A673 (cell line): ENCODE measurements at regions not wholly inside any gene's neighbourhood (a gene's known extent, or its start where the extent isn't known, plus 50 kb on each side); places are given as distances from the start of the nearest gene placed in this dataset.

Source experiments
- BruUV-seq: library from RNA; stranded (reverse); fragments of 400-500 nt; replicated peaks from 2 replicates; lab custom pipeline; 2021; lab: Mats Ljungman, UMichigan
- CTCF ChIA-PET: fragments of 300-600 bp; sonication (Branson Sonifier 250); formaldehyde crosslinking; loops from one replicate; lab custom pipeline; 2022; ENCODE audit warnings: antibody characterized with exemption; lab: Charles Lee
- POLR2A ChIA-PET: fragments of 300-600 bp; sonication (Branson Sonifier 250); formaldehyde crosslinking; loops from one replicate; lab custom pipeline; 2022; ENCODE audit warnings: antibody characterized with exemption; ENCODE audit not compliant: low non-redundant PET; lab: Charles Lee
- DNase-seq: peaks from one replicate; pipeline ENCODE4 v3.0.0-alpha.2; 2015; ENCODE audit warnings: low spot score
- H3K27ac ChIP-seq: fragments of 200-600 bp; sonication (generic); 2 replicates; pipeline ENCODE4 v1.5.1; 2016; ENCODE audit warnings: mixed run types, low read depth, mild to moderate bottlenecking, mixed read lengths, antibody characterized with exemption, low read length; ENCODE audit not compliant: poor library complexity, severe bottlenecking
- H3K27me3 ChIP-seq: fragments of 200-600 bp; sonication (generic); replicated peaks from 2 replicates; pipeline ENCODE4 v1.6.1; 2017; ENCODE audit warnings: mixed run types, low read depth, mild to moderate bottlenecking, mixed read lengths, antibody characterized with exemption, low read length; ENCODE audit not compliant: insufficient read depth, poor library complexity
- H3K36me3 ChIP-seq: fragments of 200-600 bp; sonication (generic); 2 replicates; pipeline ENCODE4 v1.6.1; 2016; ENCODE audit warnings: mixed run types, mild to moderate bottlenecking, mixed read lengths, antibody characterized with exemption, low read length; ENCODE audit not compliant: insufficient read depth, poor library complexity, severe bottlenecking
- H3K4me1 ChIP-seq: fragments of 200-600 bp; sonication (generic); 2 replicates; pipeline ENCODE4 v1.6.1; 2017; ENCODE audit warnings: mixed run types, mild to moderate bottlenecking, mixed read lengths, antibody characterized with exemption, low read length; ENCODE audit not compliant: insufficient read depth, poor library complexity, severe bottlenecking
- H3K4me3 ChIP-seq: fragments of 200-600 bp; sonication (generic); 2 replicates; pipeline ENCODE4 v1.5.1; 2016; ENCODE audit warnings: low read depth, mixed run types, mild to moderate bottlenecking, mixed read lengths, low read length; ENCODE audit not compliant: poor library complexity, severe bottlenecking
- H3K9me3 ChIP-seq: fragments of 200-600 bp; sonication (generic); 2 replicates; pipeline ENCODE4 v1.6.1; 2016; ENCODE audit warnings: mixed run types, low read depth, mild to moderate bottlenecking, mixed read lengths, antibody characterized with exemption, low read length; ENCODE audit not compliant: poor library complexity, severe bottlenecking
- EZH2 ChIP-seq: fragments of 200-600 bp; sonication (generic); IDR thresholded peaks from 2 replicates; pipeline ENCODE4 v1.6.1; 2017; ENCODE audit warnings: borderline replicate concordance, low read depth, mild to moderate bottlenecking, mixed read lengths, antibody characterized with exemption, low read length; ENCODE audit not compliant: poor library complexity, severe bottlenecking
- intact Hi-C: fragments of 100-400 bp; cut with micrococcal nuclease; formaldehyde crosslinking; loops from one replicate; pipeline ENCODE4 v1.10.0; 2022; ENCODE audit not compliant: unreplicated experiment
- TF ChIP-seq, protein P1 (sequence below): fragments of 300-800, 200-600 bp; sonication (generic); conservative IDR thresholded peaks from 2 replicates; pipeline ENCODE4 v1.5.1; 2017; ENCODE audit warnings: low read depth, mild to moderate bottlenecking, antibody characterized with exemption, low read length, moderate library complexity, mixed read lengths

DNA sequence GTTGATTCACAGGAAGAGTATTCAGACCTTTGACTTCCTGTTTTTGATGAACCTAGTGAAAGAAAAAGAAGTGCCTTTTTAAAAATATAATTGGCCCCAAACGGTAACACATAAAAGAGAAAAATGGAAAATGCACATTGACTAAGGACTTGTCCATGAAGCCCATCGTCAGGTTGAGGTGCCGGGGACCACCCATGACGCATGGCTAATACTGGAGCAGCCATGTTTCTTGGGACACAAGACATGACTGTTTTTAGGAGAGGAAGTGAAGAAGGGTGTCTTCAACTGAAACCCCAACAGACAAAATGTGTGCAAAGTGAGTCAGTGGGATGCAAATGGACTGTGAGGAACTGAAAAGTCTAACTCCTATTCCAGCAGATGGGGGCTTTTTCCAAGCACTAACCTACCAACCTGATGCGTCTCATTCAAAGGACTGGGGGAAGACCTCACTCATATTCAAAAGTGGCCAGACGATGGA lies 459.4 kb downstream of the FOXO1 start:
- H3K4me1 ChIP-seq, result no peaks in the 10 kb centered on the region
- TF ChIP-seq EZH2, result no peak
- TF ChIP-seq, protein P1, sequence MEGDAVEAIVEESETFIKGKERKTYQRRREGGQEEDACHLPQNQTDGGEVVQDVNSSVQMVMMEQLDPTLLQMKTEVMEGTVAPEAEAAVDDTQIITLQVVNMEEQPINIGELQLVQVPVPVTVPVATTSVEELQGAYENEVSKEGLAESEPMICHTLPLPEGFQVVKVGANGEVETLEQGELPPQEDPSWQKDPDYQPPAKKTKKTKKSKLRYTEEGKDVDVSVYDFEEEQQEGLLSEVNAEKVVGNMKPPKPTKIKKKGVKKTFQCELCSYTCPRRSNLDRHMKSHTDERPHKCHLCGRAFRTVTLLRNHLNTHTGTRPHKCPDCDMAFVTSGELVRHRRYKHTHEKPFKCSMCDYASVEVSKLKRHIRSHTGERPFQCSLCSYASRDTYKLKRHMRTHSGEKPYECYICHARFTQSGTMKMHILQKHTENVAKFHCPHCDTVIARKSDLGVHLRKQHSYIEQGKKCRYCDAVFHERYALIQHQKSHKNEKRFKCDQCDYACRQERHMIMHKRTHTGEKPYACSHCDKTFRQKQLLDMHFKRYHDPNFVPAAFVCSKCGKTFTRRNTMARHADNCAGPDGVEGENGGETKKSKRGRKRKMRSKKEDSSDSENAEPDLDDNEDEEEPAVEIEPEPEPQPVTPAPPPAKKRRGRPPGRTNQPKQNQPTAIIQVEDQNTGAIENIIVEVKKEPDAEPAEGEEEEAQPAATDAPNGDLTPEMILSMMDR, result no peak
- H3K4me3 ChIP-seq, result no peak overlapping the region
- H3K27ac ChIP-seq, result no peak overlapping the region
- H3K36me3 ChIP-seq, result no peaks in the 10 kb centered on the region
- intact Hi-C loops, result no loop called here
- no TSS peak for BruUV-seq
- POLR2A ChIA-PET, result no interaction called here
- CTCF ChIA-PET, result no interaction called here
- H3K27me3 ChIP-seq, result no peaks in the 10 kb centered on the region
- DNase-seq, result no peak
- no peaks in the 10 kb centered on the region for H3K9me3 ChIP-seq

DNA sequence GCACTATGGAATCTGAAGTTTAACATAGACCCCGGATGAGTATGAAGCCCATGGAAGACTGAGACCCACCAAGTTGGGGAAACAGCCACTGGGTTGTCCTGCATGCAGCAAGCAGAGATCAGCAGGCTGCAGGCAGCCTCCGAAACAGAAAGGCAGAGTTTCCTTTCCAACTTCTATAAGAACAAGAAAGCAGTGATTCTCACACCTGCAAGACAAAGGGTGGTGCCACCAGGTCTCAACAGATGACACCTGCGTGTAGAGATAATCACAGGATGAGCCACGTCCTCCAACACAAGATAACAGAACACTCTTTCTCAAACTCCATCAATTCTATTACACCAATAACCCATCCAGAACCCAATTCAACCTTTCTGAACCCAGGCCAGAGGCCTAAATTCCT lies 457.9 kb downstream of the FOXO1 start:
- intact Hi-C loops, result no loop called here
- no peak overlapping the region for H3K4me3 ChIP-seq
- POLR2A ChIA-PET, result no interaction called here
- H3K9me3 ChIP-seq, result no peaks in the 10 kb centered on the region
- no TSS peak for BruUV-seq
- H3K36me3 ChIP-seq, result no peaks in the 10 kb centered on the region
- no peaks in the 10 kb centered on the region for H3K4me1 ChIP-seq
- no peak for DNase-seq
- CTCF ChIA-PET, result no interaction called here
- no peak for TF ChIP-seq EZH2
- TF ChIP-seq, protein P1, result no peak
- no peak overlapping the region for H3K27ac ChIP-seq
- H3K27me3 ChIP-seq, result no peaks in the 10 kb centered on the region

DNA sequence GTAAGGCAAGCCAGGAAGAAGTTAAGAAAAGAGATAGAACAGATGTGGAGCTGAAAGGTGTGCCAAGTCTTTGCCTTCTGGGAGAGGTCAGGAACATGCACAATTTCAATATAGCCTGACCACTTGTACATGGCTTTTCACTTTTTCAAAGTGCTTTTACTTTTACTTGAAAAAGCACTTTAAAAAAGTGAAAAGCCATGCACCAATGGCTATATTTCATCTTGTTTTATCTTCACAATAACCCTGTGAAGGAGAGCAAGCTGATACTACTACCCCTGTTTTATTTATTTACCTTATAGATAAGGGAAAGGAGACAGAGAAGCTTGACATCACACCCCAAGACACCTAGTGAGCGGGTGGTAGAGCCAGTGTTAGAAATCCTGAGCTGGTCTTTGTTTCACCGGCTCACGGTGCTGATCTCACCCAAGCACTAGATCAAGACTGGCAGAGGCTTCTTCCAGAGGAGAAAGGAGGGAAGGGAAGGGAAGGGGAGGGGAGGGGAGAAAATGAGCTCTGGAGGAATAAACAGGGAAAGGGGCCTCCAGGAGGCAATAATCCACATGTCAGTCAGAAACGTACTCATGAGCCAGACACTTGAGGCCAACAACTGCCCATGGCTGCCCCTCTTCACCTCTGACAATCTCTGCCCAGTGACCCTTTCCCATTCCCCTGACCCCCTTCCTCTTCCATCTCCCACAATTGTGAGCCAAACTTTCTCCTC lies 455.4 kb downstream of the FOXO1 start:
- no peak overlapping the region for H3K4me3 ChIP-seq
- H3K9me3 ChIP-seq, result no peaks in the 10 kb centered on the region
- intact Hi-C loops, result no loop called here
- no peaks in the 10 kb centered on the region for H3K36me3 ChIP-seq
- no peak for DNase-seq
- TF ChIP-seq, protein P1, result no peak
- TF ChIP-seq EZH2, result no peak
- ChIA-PET POLR2A (no interaction called here), CTCF (interaction anchor here (0.6 kb wide), 1 partner anchor 576 kb away, joined by 6 read pairs; no protein-coding TSS in a partner anchor)
- H3K4me1 ChIP-seq, result no peaks in the 10 kb centered on the region
- H3K27ac ChIP-seq, result no peak overlapping the region
- no peaks in the 10 kb centered on the region for H3K27me3 ChIP-seq
- no TSS peak for BruUV-seq
